SK-N-SH treated with all-trans-retinoic acid at 6 μM for 48 hours (cell line): ENCODE measurements at regions not wholly inside any gene's neighbourhood (a gene's known extent, or its start where the extent isn't known, plus 50 kb on each side); places are given as distances from the start of the nearest gene placed in this dataset.

ENCODE experiments used
- ARNTL ChIP-seq: fragments of 450-650 bp; formaldehyde crosslinking; IDR thresholded peaks from 2 replicates; pipeline ENCODE4 v1.5.0; 2020; ENCODE audit warnings: low read depth, mild to moderate bottlenecking, moderate library complexity, borderline replicate concordance
- CSDC2 ChIP-seq: fragments of 250-450 bp; sonication (Bioruptor Pico); IDR thresholded peaks from 2 replicates; pipeline ENCODE4 v1.5.0; 2020; ENCODE audit warnings: mild to moderate bottlenecking, moderate library complexity
- ESRRG ChIP-seq: fragments of 250-450 bp; sonication (Bioruptor Pico); IDR thresholded peaks from 2 replicates; pipeline ENCODE4 v1.6.1; 2021; ENCODE audit warnings: mild to moderate bottlenecking
- TF ChIP-seq, protein P1 (sequence below): fragments of 250-450 bp; sonication (Bioruptor Pico); IDR thresholded peaks from 2 replicates; pipeline ENCODE4 v1.5.1; 2020; ENCODE audit warnings: low read depth, mild to moderate bottlenecking, moderate library complexity
- TF ChIP-seq, protein P2 (sequence below): fragments of 250-450 bp; sonication (Bioruptor Pico); IDR thresholded peaks from 2 replicates; pipeline ENCODE4 v1.8.0; 2020; ENCODE audit warnings: mild to moderate bottlenecking, moderate library complexity, borderline replicate concordance
- TF ChIP-seq, protein P3 (sequence below): fragments of 250-450 bp; sonication (Bioruptor Pico); IDR thresholded peaks from 2 replicates; pipeline ENCODE4 v1.8.0; 2021; ENCODE audit warnings: low read depth, mild to moderate bottlenecking, moderate library complexity, borderline replicate concordance

DNA sequence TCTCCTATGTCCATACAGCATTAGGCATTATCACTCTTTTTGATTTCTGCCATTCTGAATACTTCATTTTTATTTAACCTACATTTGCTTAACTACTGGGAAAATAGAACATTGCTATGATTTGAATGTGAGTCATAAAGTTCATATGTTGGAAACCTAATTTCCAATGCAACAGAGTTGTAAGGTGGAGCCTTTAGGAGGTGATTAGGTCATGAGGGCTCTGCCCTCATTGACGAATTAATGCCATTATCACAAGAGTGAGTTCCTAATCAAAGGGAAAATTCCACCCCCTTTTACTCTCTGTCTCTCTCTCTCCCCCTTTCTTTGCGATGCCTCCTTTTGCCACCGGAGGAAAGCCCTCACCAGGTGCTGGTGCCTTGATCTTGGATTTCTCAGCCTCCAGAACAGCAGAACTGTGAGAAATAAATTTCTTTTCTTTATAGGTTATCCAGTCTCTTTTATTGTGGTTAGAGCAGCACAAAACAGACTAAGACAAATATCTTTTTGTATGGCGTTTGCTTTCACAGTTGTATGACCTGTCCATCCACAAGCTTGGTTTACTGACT, 180.1 kb upstream of the ARID2 start:
- TF ChIP-seq, protein P1, sequence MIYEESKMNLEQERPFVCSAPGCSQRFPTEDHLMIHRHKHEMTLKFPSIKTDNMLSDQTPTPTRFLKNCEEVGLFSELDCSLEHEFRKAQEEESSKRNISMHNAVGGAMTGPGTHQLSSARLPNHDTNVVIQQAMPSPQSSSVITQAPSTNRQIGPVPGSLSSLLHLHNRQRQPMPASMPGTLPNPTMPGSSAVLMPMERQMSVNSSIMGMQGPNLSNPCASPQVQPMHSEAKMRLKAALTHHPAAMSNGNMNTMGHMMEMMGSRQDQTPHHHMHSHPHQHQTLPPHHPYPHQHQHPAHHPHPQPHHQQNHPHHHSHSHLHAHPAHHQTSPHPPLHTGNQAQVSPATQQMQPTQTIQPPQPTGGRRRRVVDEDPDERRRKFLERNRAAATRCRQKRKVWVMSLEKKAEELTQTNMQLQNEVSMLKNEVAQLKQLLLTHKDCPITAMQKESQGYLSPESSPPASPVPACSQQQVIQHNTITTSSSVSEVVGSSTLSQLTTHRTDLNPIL, result no peak
- TF ChIP-seq, protein P2, sequence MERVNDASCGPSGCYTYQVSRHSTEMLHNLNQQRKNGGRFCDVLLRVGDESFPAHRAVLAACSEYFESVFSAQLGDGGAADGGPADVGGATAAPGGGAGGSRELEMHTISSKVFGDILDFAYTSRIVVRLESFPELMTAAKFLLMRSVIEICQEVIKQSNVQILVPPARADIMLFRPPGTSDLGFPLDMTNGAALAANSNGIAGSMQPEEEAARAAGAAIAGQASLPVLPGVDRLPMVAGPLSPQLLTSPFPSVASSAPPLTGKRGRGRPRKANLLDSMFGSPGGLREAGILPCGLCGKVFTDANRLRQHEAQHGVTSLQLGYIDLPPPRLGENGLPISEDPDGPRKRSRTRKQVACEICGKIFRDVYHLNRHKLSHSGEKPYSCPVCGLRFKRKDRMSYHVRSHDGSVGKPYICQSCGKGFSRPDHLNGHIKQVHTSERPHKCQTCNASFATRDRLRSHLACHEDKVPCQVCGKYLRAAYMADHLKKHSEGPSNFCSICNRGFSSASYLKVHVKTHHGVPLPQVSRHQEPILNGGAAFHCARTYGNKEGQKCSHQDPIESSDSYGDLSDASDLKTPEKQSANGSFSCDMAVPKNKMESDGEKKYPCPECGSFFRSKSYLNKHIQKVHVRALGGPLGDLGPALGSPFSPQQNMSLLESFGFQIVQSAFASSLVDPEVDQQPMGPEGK, result no peak
- TF ChIP-seq CSDC2 (no peak), ESRRG (CRISPR knock-in tag) (no peak), ARNTL (CRISPR knock-in tag) (no peak)
- TF ChIP-seq, protein P3, sequence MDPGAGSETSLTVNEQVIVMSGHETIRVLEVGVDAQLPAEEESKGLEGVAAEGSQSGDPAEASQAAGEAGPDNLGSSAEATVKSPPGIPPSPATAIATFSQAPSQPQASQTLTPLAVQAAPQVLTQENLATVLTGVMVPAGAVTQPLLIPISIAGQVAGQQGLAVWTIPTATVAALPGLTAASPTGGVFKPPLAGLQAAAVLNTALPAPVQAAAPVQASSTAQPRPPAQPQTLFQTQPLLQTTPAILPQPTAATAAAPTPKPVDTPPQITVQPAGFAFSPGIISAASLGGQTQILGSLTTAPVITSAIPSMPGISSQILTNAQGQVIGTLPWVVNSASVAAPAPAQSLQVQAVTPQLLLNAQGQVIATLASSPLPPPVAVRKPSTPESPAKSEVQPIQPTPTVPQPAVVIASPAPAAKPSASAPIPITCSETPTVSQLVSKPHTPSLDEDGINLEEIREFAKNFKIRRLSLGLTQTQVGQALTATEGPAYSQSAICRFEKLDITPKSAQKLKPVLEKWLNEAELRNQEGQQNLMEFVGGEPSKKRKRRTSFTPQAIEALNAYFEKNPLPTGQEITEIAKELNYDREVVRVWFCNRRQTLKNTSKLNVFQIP (CRISPR knock-in tag), result no peak
